Endothelial cell of umbilical vein (primary cell): ENCODE measurements at regions not wholly inside any gene's neighbourhood (a gene's known extent, or its start where the extent isn't known, plus 50 kb on each side); places are given as distances from the start of the nearest gene placed in this dataset.

Source experiments
- EZH2 ChIP-seq: IDR thresholded peaks from 2 replicates; pipeline ENCODE4 v1.6.1; 2012; ENCODE audit warnings: borderline replicate concordance, low read depth, mild to moderate bottlenecking, moderate library complexity, low read length, inconsistent platforms; ENCODE audit not compliant: severe bottlenecking
- MYC ChIP-seq: IDR thresholded peaks from one replicate; pipeline ENCODE4 v1.6.1; 2011; ENCODE audit warnings: mild to moderate bottlenecking, low read depth, low read length
- POLR2AphosphoS5 ChIP-seq: IDR thresholded peaks from 2 replicates; pipeline ENCODE4 v1.6.1; 2012; ENCODE audit warnings: low read depth, mild to moderate bottlenecking, control low read depth, low read length, moderate library complexity; ENCODE audit not compliant: insufficient read depth
- TF ChIP-seq, protein P1 (sequence below), 2 donors: IDR thresholded peaks; 1 replicate in 1 of 2; 2 replicates in 1 of 2; pipeline ENCODE4 v1.5.1; 2011; ENCODE audit warnings: low read length in 2 of 2, mild to moderate bottlenecking in 2 of 2, moderate library complexity in 2 of 2, control low read depth in 1 of 2, inconsistent platforms in 1 of 2, low read depth in 1 of 2; ENCODE audit not compliant: insufficient read depth in 1 of 2; ENCODE audit errors: extremely low read depth in 1 of 2

DNA sequence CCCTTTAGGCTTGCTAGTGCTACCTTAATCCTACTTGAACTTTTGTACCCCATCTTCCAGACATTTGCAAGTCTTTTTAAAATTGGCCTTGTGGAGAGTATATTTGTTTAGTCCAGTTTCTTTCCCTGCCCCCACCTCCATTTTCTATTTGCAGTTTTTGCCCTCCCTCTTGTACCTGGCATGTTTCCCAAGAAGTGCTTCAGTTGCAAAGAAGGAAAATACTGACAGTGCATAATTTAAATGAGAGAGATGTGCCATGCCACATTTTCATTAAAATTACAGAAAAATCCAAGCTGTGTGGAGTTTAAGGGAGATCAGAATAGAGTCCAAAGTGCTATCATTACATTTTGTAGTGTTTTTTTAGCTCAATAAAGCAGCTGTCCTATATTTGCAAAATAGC is 150.0 kb upstream of the ADGRL2 start:
- TF ChIP-seq, protein P1, sequence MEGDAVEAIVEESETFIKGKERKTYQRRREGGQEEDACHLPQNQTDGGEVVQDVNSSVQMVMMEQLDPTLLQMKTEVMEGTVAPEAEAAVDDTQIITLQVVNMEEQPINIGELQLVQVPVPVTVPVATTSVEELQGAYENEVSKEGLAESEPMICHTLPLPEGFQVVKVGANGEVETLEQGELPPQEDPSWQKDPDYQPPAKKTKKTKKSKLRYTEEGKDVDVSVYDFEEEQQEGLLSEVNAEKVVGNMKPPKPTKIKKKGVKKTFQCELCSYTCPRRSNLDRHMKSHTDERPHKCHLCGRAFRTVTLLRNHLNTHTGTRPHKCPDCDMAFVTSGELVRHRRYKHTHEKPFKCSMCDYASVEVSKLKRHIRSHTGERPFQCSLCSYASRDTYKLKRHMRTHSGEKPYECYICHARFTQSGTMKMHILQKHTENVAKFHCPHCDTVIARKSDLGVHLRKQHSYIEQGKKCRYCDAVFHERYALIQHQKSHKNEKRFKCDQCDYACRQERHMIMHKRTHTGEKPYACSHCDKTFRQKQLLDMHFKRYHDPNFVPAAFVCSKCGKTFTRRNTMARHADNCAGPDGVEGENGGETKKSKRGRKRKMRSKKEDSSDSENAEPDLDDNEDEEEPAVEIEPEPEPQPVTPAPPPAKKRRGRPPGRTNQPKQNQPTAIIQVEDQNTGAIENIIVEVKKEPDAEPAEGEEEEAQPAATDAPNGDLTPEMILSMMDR (IDR thresholded peaks at IDR 0.05; ENCODE audit: extremely low read depth in 1 of 2, insufficient read depth in 1 of 2, low read depth in 1 of 2, low read length in 2 of 2) = no peak
- no peak for TF ChIP-seq MYC
- no peak for TF ChIP-seq EZH2
- no peak for TF ChIP-seq POLR2AphosphoS5
